IMR-90 (cell line): ENCODE measurements at regions not wholly inside any gene's neighbourhood (a gene's known extent, or its start where the extent isn't known, plus 50 kb on each side); places are given as distances from the start of the nearest gene placed in this dataset.

Experiments used
- ATAC-seq: fragments of 200-7000 bp; cut with Tn5 transposase; 2 replicates; pipeline ENCODE4 v1.9.1; 2020; ENCODE audit warnings: low read depth, mild to moderate bottlenecking, moderate library complexity
- BruUV-seq: library from RNA; stranded (reverse); fragments of 400-500 nt; replicated peaks from 2 replicates; lab custom pipeline; 2021; lab: Mats Ljungman, UMichigan
- CTCF ChIA-PET: fragments of 300-600 bp; formaldehyde crosslinking; extraction: SDS; loops from one replicate; lab custom pipeline; 2021; ENCODE audit warnings: antibody characterized with exemption; lab: Yijun Ruan, JAX
- POLR2A ChIA-PET: fragments of 300-600 bp; sonication (Branson Sonifier 250); formaldehyde crosslinking; loops from one replicate; lab custom pipeline; 2022; ENCODE audit warnings: antibody characterized with exemption; ENCODE audit not compliant: unreplicated experiment; lab: Charles Lee
- DNase-seq: peaks from one replicate; pipeline ENCODE4 v3.0.0; 2013
- H2AFZ ChIP-seq: replicated peaks from 2 replicates; pipeline ENCODE3; 2013; ENCODE audit warnings: low read length, mild to moderate bottlenecking; ENCODE audit not compliant: poor library complexity
- H2AK5ac ChIP-seq: 2 replicates; pipeline ENCODE4 v1.6.1; 2013; ENCODE audit warnings: low read depth, low read length, inconsistent platforms
- H2AK9ac ChIP-seq: replicated peaks from 2 replicates; pipeline ENCODE3; 2013; ENCODE audit warnings: mild to moderate bottlenecking, low read depth, low read length, moderate library complexity; ENCODE audit not compliant: poor library complexity
- H2BK120ac ChIP-seq: 2 replicates; pipeline ENCODE4 v1.6.1; 2013; ENCODE audit warnings: low read depth, low read length, inconsistent platforms
- H2BK15ac ChIP-seq: 3 replicates; pipeline ENCODE4 v1.6.1; 2013; ENCODE audit warnings: low read depth, low read length, inconsistent platforms
- H2BK20ac ChIP-seq: 2 replicates; pipeline ENCODE4 v1.6.1; 2013; ENCODE audit warnings: low read depth, mild to moderate bottlenecking, inconsistent platforms, low read length, moderate library complexity
- H2BK5ac ChIP-seq: 2 replicates; pipeline ENCODE4 v1.6.1; 2013; ENCODE audit warnings: mild to moderate bottlenecking, low read depth, low read length, inconsistent platforms; ENCODE audit not compliant: poor library complexity, severe bottlenecking
- H3K14ac ChIP-seq: replicated peaks from 2 replicates; pipeline ENCODE4 v1.6.1; 2013; ENCODE audit warnings: low read depth, low read length, inconsistent platforms
- H3K18ac ChIP-seq: 2 replicates; pipeline ENCODE4 v1.6.1; 2013; ENCODE audit warnings: low read depth, low read length, control low read depth
- H3K23ac ChIP-seq: 2 replicates; pipeline ENCODE4 v1.6.1; 2013; ENCODE audit warnings: low read depth, low read length, inconsistent platforms
- H3K27ac ChIP-seq: 2 replicates; pipeline ENCODE4 v1.5.1; 2013; ENCODE audit warnings: mild to moderate bottlenecking, control low read depth, low read length; ENCODE audit not compliant: insufficient read depth
- H3K27me3 ChIP-seq: 2 replicates; pipeline ENCODE4 v1.6.1; 2013; ENCODE audit warnings: low read length; ENCODE audit not compliant: control insufficient read depth, insufficient read depth
- H3K36me3 ChIP-seq: 2 replicates; pipeline ENCODE4 v1.6.1; 2013; ENCODE audit warnings: low read length, mixed read lengths; ENCODE audit not compliant: control insufficient read depth, insufficient read depth
- H3K4ac ChIP-seq: 2 replicates; pipeline ENCODE4 v1.6.1; 2013; ENCODE audit warnings: low read depth, low read length, inconsistent platforms
- H3K4me1 ChIP-seq: 2 replicates; pipeline ENCODE4 v1.6.1; 2013; ENCODE audit warnings: low read length, mixed read lengths; ENCODE audit not compliant: control insufficient read depth, insufficient read depth
- H3K4me2 ChIP-seq: 2 replicates; pipeline ENCODE4 v1.6.1; 2013; ENCODE audit warnings: low read depth, mild to moderate bottlenecking, control low read depth, low read length, moderate library complexity
- H3K4me3 ChIP-seq: 2 replicates; pipeline ENCODE4 v1.5.1; 2013; ENCODE audit warnings: low read depth, mild to moderate bottlenecking, control low read depth, low read length, moderate library complexity; ENCODE audit not compliant: insufficient read depth
- H3K56ac ChIP-seq: 2 replicates; pipeline ENCODE4 v1.6.1; 2013; ENCODE audit warnings: low read length, inconsistent platforms; ENCODE audit not compliant: insufficient read depth; ENCODE audit errors: extremely low read depth
- H3K79me1 ChIP-seq, 2 experiments: 2 replicates each; pipeline ENCODE4 v1.6.1; 2013; ENCODE audit warnings: low read length in 2 of 2, inconsistent platforms in 1 of 2, low read depth in 1 of 2
- H3K9ac ChIP-seq: 2 replicates; pipeline ENCODE4 v1.6.1; 2013; ENCODE audit warnings: low read depth, low read length, control low read depth
- H3K9me1 ChIP-seq: 2 replicates; pipeline ENCODE4 v1.6.1; 2013; ENCODE audit warnings: low read length, inconsistent platforms; ENCODE audit not compliant: insufficient read depth
- H3K9me3 ChIP-seq: 2 replicates; pipeline ENCODE4 v1.6.1; 2013; ENCODE audit warnings: low read length; ENCODE audit not compliant: control insufficient read depth, insufficient read depth
- H4K20me1 ChIP-seq: 2 replicates; pipeline ENCODE4 v1.6.1; 2013; ENCODE audit warnings: low read length, inconsistent platforms; ENCODE audit not compliant: insufficient read depth
- H4K5ac ChIP-seq: 2 replicates; pipeline ENCODE4 v1.6.1; 2013; ENCODE audit warnings: mild to moderate bottlenecking, low read depth, low read length, control low read depth
- H4K8ac ChIP-seq, 2 experiments: 2 replicates each; pipeline ENCODE4 v1.6.1; 2013; ENCODE audit warnings: low read depth in 2 of 2, low read length in 2 of 2, control low read depth in 1 of 2, inconsistent platforms in 1 of 2
- H4K91ac ChIP-seq: 2 replicates; pipeline ENCODE4 v1.6.1; 2013; ENCODE audit warnings: low read depth, low read length, inconsistent platforms; ENCODE audit not compliant: insufficient read depth
- CHD1 ChIP-seq: IDR thresholded peaks from 2 replicates; pipeline ENCODE4 v1.6.1; 2012; ENCODE audit warnings: low read depth, low read length, improper control_type of control experiment
- MAFK ChIP-seq: IDR thresholded peaks from 2 replicates; pipeline ENCODE4 v1.6.1; 2012; ENCODE audit warnings: low read depth, low read length, improper control_type of control experiment
- WGBS, 2 experiments: methylation state at CpG; one replicate each; pipeline versions ENCODE4 v1.1.5 to v1.1.7; 2013; ENCODE audit warnings: missing lambda C conversion rate in 2 of 2; ENCODE audit not compliant: insufficient read length in 1 of 2; ENCODE audit errors: extremely low coverage in 2 of 2; 5-methylcytosine and 5-hydroxymethylcytosine counted together
- dilution Hi-C: fragments of 300-500 bp; cut with HindIII; formaldehyde crosslinking; loops from one replicate; pipeline ENCODE4 v1.14.3; 2018; ENCODE audit warnings: low sequenced_read_pairs; ENCODE audit not compliant: unreplicated experiment
- in situ Hi-C: fragments of 300-500 bp; cut with MboI; formaldehyde crosslinking; loops from 3 replicates; pipeline ENCODE4 v1.14.3; 2019; ENCODE audit warnings: low sequenced_read_pairs, inconsistent platforms, mixed read lengths
- intact Hi-C: fragments of 100-400 bp; cut with micrococcal nuclease; formaldehyde crosslinking; loops from 2 replicates; pipeline ENCODE4 v1.10.0; 2022

GRCh38 chr6:141165002-141165665, 967.6 kb upstream of the GJE1 start:
- CTCF ChIA-PET: interaction anchor here (0.6 kb wide), 1 partner anchor 179 kb away, joined by 3 read pairs; no protein-coding TSS in a partner anchor
- no peak overlapping the region for H3K23ac ChIP-seq
- no peak overlapping the region for H4K8ac ChIP-seq
- no peaks in the 10 kb centered on the region for H4K20me1 ChIP-seq
- no peaks in the 10 kb centered on the region for H3K9me1 ChIP-seq
- no peak overlapping the region for H3K14ac ChIP-seq
- no peak for DNase-seq
- H3K9ac ChIP-seq: no peak overlapping the region
- H2BK5ac ChIP-seq: no peak overlapping the region
- no peaks in the 10 kb centered on the region for H3K27me3 ChIP-seq
- H2AK5ac ChIP-seq: no peak overlapping the region
- H4K5ac ChIP-seq: no peak overlapping the region
- ATAC-seq: no peak
- H2BK20ac ChIP-seq: peak overlapping the region; percentile 44; the same call in 1 of the 2 replicates
- dilution Hi-C loops (no loop called here), intact Hi-C loops (loop anchor here (10.0 kb wide), 1 partner anchor 400 kb away; no protein-coding TSS in a partner anchor), in situ Hi-C loops (no loop called here)
- no peaks in the 10 kb centered on the region; the same call in 1 of the 2 replicates for H3K9me3 ChIP-seq
- no peak overlapping the region for H2BK120ac ChIP-seq
- no peak overlapping the region for H2AK9ac ChIP-seq
- BruUV-seq: no TSS peak
- no peak overlapping the region for H3K4ac ChIP-seq
- H3K27ac ChIP-seq: no peak overlapping the region
- no peak overlapping the region for H3K56ac ChIP-seq
- POLR2A ChIA-PET: no interaction called here
- no peak overlapping the region for H3K4me3 ChIP-seq
- no peak overlapping the region for H2BK15ac ChIP-seq
- peak overlapping the region; percentile 40 for H4K91ac ChIP-seq
- no peaks in the 10 kb centered on the region for H3K79me1 ChIP-seq
- H3K36me3 ChIP-seq: no peaks in the 10 kb centered on the region
- H3K4me2 ChIP-seq: no peak overlapping the region
- WGBS, 2 experiments: no CpG with 5 or more reads among the region's 1 CpG
- TF ChIP-seq CHD1 (no peak), MAFK (peak; percentile 43; the same call in 1 of the 2 replicates)
- H3K4me1 ChIP-seq: peaks cover 2% of the 10 kb centered on the region
- H3K18ac ChIP-seq: peak overlapping the region; percentile 37; the same call in 1 of the 2 replicates
- H2AFZ ChIP-seq: no peak overlapping the region
